ENCODE measurements at regions not wholly inside any gene's neighbourhood (a gene's known extent, or its start where the extent isn't known, plus 50 kb on each side); places are given as distances from the start of the nearest gene placed in this dataset.
"Not testable (repeated sequence)": the region's sequence is repeated elsewhere in the genome, so short reads cannot be mapped to it uniquely, and the experiment has no call there.

- DNase-seq (ENCODE audit: low read depth): no peak
These were observed 59.3 kb downstream of the EBLN2 start for GRCh38 chr3:73120710-73121109.

DNA sequence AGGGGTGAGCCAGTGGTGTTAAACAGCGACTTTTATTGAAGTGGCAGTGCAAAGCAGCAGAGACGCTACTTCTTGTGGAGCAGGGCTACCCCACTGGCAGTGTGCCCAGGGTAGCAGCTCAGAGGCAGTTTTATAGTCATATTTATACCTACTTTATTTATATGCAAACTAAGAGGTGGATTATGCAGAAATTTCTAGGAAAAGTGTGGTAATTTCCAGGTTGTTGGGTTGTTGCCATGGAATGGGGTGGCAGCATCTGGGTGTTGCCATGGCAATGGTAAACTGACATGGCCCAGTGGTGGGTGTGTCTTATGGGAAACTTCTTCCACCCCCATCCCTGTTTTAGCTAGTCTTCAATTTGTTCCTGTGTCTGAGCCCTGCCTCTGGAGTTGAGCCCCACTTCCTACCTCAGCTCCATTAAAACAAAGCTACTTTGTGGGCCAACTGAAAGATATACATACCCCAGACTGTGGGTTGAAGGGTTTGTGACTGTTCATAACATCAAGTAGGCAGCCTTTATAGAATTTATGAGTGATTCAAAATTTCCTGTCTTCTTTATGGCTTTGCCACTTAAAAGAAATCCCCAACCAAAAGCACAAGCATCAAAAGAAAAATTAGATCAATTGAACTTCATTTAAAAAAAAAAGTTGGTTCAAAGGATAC, 60.3 kb downstream of the EBLN2 start:
- no peak for DNase-seq (ENCODE audit: low read depth)

DNA sequence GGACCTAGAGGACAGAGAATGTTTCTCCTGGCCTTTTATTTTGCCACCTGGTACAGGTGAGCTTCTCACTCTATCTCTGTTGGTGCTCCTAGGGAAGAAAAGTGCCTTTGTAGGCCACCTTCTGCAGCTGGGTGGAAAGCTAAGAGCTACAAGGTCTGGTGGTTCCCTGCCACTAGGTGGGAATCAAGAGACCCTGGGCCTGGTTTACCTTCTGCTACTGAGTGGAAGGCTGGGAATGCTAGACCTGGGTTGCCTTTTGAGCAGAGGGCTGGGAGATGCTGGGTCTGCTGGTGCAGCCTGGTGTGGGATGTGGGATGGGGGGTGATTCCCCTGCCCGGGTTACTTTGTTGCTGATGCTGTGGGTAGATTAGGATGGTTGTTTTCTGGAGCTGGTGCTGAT, 72.6 kb downstream of the EBLN2 start:
- DNase-seq (ENCODE audit: low read depth): no peak

DNA sequence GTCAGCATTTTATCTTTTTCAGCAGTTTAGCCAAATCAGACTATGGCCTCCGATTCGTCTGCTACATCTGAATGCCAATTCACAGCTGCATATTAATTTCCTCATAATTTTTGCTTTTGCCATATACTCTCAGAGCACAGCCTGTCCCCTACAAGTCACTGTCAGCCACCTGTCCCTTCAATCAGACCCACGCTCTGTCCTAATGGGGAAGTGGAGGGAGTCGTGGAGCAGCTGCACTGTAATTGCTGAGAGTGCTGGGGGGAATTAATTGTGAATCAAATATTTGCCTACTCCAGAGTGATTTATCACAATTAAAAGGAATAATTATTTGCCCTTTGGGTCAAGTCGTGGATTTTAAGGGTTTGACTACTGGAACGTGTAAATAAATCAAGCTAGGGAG, 75.5 kb downstream of the EBLN2 start:
- DNase-seq (ENCODE audit: low read depth): no peak

DNA sequence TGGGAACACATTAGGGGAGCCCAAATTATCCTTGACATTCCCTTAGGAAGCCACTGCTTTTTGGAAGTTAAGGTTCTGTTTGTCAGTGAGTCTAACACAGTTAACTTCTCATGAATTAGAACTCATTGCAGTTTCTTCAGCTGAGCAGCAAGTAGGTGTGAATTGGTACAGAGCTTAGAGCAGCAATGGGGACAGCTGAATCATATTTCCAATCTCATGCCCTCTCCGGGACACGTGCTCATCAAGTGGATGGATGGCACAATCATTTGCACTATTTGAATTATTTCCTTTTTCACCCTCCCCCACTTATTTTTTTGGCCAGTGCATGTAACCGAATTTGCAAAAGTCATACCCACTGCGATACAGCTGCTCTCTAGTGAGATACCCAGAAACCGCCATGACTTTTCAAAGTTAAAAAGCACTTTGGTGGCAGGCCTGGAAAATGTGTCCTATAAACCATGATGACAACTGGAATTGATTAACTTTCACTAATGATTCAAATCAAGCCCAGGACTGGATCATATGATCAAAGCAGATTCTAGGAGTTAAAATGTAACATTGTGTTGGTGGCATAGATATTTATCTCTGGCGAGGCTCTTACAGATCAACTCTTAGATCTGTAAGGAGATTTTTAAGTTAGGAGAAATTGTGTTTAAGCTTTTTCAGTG, 76.4 kb downstream of the EBLN2 start:
- no peak for DNase-seq (ENCODE audit: low read depth)

DNA sequence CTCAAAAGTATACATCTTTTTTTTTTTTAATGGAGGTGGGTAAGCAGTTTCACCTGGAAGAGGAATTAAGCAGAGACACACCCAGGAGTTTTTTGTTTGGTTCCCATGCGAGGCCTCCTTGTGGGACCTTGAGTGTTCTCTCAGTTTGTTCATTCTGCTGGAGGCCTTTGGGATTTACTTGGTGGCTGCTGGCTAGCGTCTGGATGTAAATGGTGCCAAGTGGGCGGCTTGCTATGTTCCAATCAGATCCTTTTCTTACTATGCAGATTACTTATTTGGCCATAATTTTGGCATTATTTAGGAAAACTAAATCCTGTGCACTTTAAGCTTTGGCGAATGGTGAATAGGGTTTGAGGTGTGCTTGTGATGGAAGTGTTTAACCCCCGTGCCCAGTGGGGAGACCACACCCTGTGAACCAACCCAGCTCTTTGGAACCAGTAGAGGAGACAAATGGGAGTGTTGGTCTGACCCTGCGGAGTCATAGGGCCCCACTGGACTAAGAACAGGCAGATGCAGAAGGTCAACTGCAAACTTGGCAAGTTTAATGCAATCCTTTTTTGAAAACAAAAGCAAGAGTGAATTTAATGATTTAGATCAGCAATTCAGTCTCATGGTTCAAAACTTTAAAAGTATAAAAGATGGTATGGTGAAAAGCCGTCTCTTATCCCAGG, 79.4 kb downstream of the EBLN2 start:
- no peak for DNase-seq (ENCODE audit: low read depth)

GRCh38 chr3:73141525-73141924, 80.1 kb downstream of the EBLN2 start:
- DNase-seq (ENCODE audit: low read depth): no peak

- DNase-seq (ENCODE audit: low read depth): no peak
These were observed 81.9 kb downstream of the EBLN2 start for GRCh38 chr3:73143401-73143800.

DNA sequence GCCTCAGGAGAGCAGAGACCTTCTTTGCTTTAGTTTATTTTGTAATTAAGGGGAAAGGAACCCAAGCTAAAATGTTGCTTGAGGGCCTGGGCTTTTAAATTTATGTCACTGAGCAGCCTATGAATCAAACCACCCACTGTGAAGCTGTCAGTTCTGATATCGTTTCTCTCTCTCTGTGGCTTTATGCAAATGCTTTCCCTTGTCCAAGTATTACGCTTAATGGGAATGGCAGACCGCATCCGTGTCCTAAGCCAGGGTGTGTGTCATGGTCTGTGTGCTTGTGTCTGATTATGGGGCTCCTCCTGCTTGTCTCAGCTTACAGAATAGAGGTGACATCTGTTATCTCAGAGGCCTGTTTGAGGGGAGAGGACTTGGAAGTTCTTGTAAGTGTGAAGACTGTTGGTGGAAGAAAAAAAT, 82.4 kb downstream of the EBLN2 start:
- no peak for DNase-seq (ENCODE audit: low read depth)

DNA sequence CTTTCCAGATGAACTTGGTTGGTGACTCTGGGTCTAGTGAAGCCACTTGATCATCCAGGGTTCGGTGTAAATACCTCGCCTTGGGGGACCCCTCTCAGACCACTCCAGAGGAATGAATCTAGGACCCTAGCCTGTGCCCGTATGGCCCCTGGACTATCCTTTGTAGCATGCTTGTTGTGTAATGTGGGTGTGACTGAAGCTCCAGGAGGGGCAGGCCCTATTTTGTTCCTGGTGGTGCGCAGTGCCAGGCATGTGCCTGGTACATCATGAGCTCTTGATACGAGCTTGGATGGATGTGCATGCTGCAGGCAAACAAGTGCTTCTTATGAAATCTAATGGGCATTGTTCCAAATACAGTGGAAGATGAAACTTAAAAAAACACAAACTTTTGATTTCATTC, 82.8 kb downstream of the EBLN2 start:
- DNase-seq (ENCODE audit: low read depth): no peak

DNA sequence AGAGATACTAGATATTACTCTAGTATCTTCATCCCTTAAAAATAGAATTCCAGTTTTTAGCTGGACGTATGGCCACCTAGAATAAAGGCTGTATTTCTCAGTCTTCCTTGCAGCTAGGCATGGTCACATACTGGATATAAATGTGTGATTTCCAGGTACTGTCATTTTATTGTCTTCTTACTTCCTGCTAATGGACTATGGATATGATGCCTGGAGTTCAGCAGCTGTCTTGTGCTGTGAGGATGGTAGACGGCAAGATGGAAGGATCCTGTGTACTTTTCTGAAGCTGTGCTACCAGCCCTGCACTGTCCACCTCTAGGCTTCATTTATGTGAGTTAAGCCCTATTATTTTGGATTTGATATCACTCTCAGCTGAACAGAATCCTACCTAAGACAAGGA, 83.4 kb downstream of the EBLN2 start:
- DNase-seq (ENCODE audit: low read depth): no peak

GRCh38 chr3:73147479-73147878, 86.0 kb downstream of the EBLN2 start:
- not testable (repeated sequence) for DNase-seq (ENCODE audit: low read depth)

- no peak for DNase-seq (ENCODE audit: low read depth)
These were observed 86.7 kb downstream of the EBLN2 start for GRCh38 chr3:73148206-73148605.

GRCh38 chr3:73148682-73149081, 87.2 kb downstream of the EBLN2 start:
- no peak for DNase-seq (ENCODE audit: low read depth)

GRCh38 chr3:73150369-73151130, 89.1 kb downstream of the EBLN2 start:
- DNase-seq (ENCODE audit: low read depth): no peak

DNA sequence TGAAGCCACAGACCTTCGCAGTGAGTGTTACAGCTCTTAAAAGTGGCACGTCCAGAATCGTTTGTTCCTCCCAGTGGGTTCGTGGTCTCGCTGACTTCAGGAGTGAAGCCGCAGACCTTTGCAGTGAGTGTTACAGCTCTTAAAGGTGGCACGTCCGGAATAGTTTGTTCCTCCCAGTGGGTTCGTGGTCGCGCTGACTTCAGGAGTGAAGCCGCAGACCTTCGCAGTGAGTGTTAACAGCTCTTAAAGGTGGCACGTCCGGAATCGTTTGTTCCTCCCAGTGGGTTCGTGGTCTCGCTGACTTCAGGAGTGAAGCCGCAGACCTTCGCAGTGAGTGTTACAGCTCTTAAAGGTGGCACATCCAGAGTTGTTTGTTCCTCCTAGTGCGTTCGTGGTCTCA, 91.1 kb downstream of the EBLN2 start:
- not testable (repeated sequence) for DNase-seq (ENCODE audit: low read depth)

- DNase-seq (ENCODE audit: low read depth): not testable (repeated sequence)
These were observed 91.6 kb downstream of the EBLN2 start for GRCh38 chr3:73153057-73153456.

GRCh38 chr3:73154261-73154660, 92.8 kb downstream of the EBLN2 start:
- DNase-seq (ENCODE audit: low read depth): not testable (repeated sequence)

DNA sequence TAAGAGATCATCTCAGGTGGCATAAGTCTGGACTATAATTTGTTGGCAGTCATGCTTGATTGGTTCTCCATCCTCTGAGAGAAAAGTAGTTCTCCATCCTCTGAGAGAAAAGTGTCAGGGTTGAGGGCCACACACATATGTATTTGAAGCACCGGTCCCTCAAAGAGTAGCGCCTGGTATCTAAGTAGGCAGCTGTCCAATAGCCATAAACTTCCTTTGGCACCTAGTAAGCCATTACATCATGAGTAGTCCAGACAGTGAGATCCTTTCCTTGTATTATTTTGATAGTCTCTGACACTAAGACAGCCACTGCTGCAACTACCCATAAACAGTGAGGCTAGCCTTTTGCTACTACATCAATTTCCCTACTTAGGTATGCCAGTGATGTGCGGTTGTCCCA, 94.0 kb downstream of the EBLN2 start:
- DNase-seq (ENCODE audit: low read depth): not testable (repeated sequence)

DNA sequence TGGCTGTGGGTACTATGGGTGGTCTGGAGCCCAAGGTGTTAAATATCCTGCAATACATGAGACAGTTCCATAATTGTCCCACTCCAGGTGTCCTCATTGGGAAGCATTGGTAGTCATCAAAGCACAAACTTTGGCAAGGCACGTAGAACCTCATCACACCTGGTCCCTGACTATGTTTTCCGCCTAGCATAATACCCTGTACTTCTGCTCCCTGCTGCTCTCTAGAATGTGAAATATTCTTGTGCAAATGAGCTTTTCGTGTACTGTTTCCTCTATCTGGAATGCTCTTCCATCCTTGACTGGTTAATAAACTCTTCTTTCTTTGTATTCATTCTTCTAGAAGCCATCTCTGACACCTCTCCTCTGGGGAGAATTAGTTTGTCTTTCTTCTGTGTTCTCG, 103.2 kb downstream of the EBLN2 start:
- no peak for DNase-seq (ENCODE audit: low read depth)

DNA sequence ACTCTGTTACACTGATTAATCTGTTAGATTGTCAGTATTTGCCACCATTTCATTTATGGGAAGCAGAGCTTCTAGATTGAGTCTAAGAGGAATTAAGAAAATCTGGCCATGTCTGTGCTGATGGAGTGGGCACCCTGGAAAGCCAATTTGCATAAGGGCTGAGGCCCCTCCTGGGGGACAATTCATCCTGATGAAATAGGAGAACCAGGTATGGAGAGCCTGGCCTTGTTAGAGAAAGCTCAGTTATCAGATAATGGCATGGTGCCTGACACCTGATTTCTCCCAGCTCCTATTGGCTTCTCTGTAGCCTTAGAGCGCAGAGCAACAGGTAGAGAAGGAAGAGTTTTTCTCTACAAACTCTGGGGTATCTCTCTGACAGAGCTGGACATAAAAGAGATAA, 114.2 kb downstream of the EBLN2 start:
- no peak for DNase-seq (ENCODE audit: low read depth)

- DNase-seq (ENCODE audit: low read depth): no peak
These were observed 115.5 kb downstream of the EBLN2 start for GRCh38 chr3:73176941-73177340.

DNA sequence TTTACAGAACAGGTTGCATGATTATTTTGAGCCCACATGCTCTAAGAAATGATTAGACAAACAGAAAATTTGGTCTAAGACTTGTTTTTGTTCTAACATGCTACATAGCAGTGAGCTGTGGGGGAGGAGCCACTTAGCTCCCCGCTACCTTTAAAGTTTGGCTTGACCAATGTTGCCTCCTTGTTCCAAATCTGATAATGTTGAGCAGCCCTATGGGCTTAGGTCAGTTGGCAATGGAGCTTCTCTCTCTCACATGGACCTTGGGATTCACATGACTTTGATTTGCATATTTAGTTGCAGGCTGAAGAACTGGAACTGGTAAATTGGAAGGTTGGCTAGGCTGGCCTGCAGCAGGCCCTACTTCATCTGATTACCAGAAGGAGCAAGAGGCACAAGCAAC, 116.4 kb downstream of the EBLN2 start:
- DNase-seq (ENCODE audit: low read depth): no peak
